ENCODE measurements at regions not wholly inside any gene's neighbourhood (a gene's known extent, or its start where the extent isn't known, plus 50 kb on each side); places are given as distances from the start of the nearest gene placed in this dataset.

- TF ChIP-seq ZFX (IDR thresholded peaks at IDR 0.05) (no peak), CTCF (conservative IDR thresholded peaks at IDR 0.05) (no peak)
- H3K27ac ChIP-seq = no peak overlapping the region
These were observed 202.1 kb upstream of the RND3 start for GRCh38 chr2:150689590-150689989.

GRCh38 chr2:150688016-150688415 is 200.5 kb upstream of the RND3 start:
- H3K27ac ChIP-seq = no peak overlapping the region
- TF ChIP-seq ZFX (IDR thresholded peaks at IDR 0.05) (no peak), CTCF (conservative IDR thresholded peaks at IDR 0.05) (no peak)

GRCh38 chr2:150686391-150686790 is 198.9 kb upstream of the RND3 start:
- no peak overlapping the region for H3K27ac ChIP-seq
- no peak for TF ChIP-seq ZFX (IDR thresholded peaks at IDR 0.05)
- TF ChIP-seq CTCF (conservative IDR thresholded peaks at IDR 0.05) = no peak

GRCh38 chr2:150681120-150681804 is 193.8 kb upstream of the RND3 start:
- no peak for TF ChIP-seq ZFX (IDR thresholded peaks at IDR 0.05)
- TF ChIP-seq CTCF (conservative IDR thresholded peaks at IDR 0.05) = no peak
- no peak overlapping the region for H3K27ac ChIP-seq

- TF ChIP-seq ZFX (IDR thresholded peaks at IDR 0.05) (no peak), CTCF (conservative IDR thresholded peaks at IDR 0.05) (no peak)
- no peak overlapping the region for H3K27ac ChIP-seq
These were observed 192.1 kb upstream of the RND3 start for GRCh38 chr2:150679456-150680120.

GRCh38 chr2:150677551-150677950 is 190.1 kb upstream of the RND3 start:
- TF ChIP-seq CTCF (conservative IDR thresholded peaks at IDR 0.05) (no peak), ZFX (IDR thresholded peaks at IDR 0.05) (no peak)
- H3K27ac ChIP-seq = no peak overlapping the region

- no peak overlapping the region for H3K27ac ChIP-seq
- TF ChIP-seq ZFX (IDR thresholded peaks at IDR 0.05) (no peak), CTCF (conservative IDR thresholded peaks at IDR 0.05) (no peak)
These were observed 189.4 kb upstream of the RND3 start for GRCh38 chr2:150676747-150677383.
